C4-2B (cell line): ENCODE measurements at regions not wholly inside any gene's neighbourhood (a gene's known extent, or its start where the extent isn't known, plus 50 kb on each side); places are given as distances from the start of the nearest gene placed in this dataset.

ENCODE experiments used
- ZFX ChIP-seq: fragments of 450-650 bp; IDR thresholded peaks from 2 replicates; pipeline ENCODE4 v1.6.1; 2017
- TF ChIP-seq, protein P1 (sequence below): fragments of 450-650 bp; conservative IDR thresholded peaks from 2 replicates; pipeline ENCODE4 v1.5.1; 2017; ENCODE audit warnings: mild to moderate bottlenecking

DNA sequence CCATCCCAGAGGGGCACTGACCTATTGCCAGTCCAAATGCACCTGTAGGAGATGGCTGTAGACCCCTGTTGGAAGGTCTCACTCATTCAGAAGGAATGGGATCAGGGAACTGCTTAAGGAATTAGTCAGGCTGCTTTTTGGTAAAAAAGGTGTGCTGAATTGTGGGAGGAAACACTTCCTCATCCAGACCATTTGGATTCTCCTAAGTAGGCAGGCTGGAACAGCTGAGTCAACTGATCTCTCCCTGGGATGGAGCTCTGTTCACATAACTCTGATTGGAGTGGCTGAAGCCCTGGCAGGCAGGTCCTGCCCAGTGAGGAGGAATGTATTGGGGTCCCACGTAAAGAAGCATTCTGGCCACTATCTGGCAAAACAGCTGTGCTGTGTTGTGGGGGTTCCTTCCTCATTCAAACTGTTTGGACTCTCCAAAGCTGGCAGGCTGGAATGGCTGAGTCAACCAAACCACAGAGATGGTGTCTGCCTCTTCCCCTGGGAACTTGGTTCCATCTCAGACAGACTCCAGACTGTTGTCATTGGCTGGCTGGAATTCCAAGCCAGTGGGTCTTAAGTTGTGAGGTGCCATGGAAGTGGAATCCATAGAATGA, 70.7 kb upstream of the PDC start:
- TF ChIP-seq, protein P1, sequence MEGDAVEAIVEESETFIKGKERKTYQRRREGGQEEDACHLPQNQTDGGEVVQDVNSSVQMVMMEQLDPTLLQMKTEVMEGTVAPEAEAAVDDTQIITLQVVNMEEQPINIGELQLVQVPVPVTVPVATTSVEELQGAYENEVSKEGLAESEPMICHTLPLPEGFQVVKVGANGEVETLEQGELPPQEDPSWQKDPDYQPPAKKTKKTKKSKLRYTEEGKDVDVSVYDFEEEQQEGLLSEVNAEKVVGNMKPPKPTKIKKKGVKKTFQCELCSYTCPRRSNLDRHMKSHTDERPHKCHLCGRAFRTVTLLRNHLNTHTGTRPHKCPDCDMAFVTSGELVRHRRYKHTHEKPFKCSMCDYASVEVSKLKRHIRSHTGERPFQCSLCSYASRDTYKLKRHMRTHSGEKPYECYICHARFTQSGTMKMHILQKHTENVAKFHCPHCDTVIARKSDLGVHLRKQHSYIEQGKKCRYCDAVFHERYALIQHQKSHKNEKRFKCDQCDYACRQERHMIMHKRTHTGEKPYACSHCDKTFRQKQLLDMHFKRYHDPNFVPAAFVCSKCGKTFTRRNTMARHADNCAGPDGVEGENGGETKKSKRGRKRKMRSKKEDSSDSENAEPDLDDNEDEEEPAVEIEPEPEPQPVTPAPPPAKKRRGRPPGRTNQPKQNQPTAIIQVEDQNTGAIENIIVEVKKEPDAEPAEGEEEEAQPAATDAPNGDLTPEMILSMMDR, result no peak
- TF ChIP-seq ZFX, result no peak
